Fibroblast of the conjunctiva (primary cell): ENCODE measurements at regions not wholly inside any gene's neighbourhood (a gene's known extent, or its start where the extent isn't known, plus 50 kb on each side); places are given as distances from the start of the nearest gene placed in this dataset.

Source experiments
- DNase-seq: peaks from one replicate; pipeline ENCODE4 v3.0.0-alpha.2; 2010; ENCODE audit warnings: low read depth

DNA sequence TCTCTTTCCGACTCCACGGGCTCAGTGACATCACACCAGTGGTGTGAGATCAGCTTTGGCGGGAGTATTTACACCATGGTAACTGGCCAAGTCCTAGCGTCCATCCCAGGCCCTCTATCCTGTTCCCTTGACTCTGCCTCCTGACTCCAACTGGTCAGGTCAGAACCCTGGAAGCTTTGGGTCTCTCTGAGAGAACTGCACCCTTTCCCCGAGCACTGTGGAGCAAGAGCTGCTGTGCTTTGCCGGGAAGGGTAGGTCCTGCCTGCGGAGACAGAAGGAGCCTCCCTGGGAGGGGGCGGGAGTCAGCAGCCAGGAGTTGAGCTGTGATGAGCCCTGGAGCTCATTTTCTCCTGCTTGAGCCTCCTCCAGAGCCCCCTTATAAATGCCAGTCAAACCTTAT lies 212.1 kb upstream of the TNRC6C start:
- no peak for DNase-seq

DNA sequence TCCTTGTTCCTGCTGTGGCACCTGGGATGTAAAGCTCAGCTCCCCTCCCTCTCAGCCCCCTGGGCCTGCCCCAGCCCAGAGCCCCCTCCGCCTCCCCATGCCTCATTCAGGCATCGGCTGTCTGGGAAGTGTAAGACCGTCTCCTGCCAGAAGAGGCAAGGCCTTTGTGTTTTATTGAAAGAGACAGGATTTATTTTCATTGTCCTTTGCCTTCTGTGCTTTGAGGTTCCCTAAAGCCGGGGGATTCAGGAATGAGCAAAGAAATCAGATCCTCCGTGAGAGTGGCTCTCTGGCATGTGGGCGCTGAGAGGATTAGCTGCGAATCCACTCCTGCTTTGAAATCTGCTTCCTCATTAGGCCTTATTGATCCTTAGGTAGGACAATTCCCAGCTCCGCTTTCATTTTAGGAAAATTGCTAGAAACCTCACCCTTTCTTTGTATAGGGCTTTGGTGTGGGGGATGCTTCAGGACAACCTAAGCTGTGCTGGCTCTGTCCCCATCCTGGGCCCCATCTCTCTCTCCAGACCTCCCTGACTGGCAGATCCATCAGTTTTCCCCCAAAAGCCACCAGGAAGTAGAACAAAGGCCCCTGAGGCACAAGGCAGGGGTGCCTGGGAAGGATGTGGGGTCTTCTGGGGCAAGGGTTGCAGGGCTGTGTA lies 211.5 kb upstream of the TNRC6C start:
- DNase-seq: no peak

DNA sequence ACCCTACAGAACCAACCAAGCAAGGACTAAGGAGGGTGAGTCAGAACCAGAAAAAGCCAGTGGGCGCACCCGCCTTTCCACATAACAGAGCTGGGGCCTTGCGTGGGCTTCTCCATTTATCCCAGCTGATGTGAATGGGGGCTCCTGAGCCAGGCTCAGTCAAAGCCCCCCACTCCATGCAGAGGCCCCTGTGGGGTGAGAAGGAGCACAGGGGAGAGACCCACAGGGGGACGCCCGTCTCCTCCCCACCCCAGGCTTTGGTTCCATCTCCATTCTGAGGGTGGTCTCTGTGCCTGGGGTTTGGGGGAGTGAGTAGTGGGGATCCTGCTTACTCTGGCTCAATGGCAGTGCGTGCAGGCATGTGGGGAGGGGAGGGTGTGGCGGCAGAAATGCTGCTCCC lies 210.1 kb upstream of the TNRC6C start:
- no peak for DNase-seq

DNA sequence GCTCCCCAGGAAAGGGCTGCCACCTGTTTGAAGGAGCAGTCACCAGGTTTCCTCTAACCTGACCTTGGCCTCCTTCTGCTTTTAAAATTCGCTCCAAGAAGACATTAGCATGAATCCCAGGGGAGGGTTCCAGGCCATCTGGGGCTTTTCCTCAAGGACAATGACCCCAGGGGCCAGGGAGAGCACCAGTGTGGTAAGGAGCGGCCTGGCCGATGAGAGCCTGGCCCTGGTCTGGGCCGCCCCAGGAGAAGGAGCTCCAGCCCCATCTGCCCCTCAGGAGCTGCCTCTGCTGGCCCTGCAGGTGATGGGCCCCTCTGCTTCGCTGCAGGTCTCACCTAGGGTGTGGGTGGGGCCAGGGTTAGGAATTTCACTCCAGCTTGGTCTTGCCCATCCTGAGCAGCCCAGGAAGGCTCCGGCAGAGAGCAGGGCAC lies 209.2 kb upstream of the TNRC6C start:
- DNase-seq: no peak

DNA sequence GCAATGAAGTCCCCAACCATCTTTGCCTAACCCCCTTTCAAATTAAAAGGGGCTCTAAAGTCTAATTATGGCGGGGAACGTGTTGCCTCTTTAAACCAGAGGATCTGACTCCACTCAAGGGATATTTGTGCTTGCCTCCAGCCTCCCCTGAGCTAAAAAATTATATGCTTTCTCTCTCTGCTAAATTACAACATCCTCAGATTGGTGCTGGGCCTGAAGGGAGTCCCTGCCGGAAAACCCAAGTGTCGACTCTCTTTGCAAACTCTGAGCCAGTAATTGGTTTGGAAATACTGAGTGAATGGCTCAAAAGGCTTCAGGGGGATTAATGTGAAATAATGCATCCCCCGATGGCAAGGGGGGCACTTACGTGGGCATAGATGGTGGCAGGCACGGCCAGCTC lies 208.5 kb upstream of the TNRC6C start:
- DNase-seq: no peak

DNA sequence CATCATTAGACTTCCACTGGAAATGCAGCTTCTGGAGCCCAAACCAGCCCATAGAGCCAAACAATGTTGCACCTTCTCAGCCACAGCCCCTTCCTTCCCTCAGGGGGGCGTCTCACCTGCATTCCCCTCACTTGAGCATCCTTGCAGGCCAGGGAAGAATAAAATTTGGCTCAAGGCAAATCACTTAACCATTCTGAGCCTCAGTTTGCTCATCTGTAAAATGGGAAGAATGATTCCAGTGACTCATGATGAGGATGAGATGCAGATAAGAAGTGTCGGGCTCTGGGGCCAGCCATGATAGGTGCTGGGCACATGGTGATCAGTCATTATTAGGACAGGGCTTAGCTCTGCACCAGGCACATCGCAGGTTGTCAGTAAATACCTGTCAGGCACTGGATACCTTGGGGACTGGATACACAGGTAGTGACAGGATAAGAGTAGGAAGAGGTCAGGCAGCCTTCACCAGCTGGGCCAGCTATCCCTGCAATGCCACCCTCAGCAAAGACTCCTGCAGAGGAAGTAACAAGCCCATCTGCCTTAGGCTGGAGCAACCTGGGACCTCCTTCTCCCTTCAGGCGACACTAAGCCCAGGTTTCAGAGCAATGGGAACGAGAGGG lies 208.0 kb upstream of the TNRC6C start:
- no peak for DNase-seq

DNA sequence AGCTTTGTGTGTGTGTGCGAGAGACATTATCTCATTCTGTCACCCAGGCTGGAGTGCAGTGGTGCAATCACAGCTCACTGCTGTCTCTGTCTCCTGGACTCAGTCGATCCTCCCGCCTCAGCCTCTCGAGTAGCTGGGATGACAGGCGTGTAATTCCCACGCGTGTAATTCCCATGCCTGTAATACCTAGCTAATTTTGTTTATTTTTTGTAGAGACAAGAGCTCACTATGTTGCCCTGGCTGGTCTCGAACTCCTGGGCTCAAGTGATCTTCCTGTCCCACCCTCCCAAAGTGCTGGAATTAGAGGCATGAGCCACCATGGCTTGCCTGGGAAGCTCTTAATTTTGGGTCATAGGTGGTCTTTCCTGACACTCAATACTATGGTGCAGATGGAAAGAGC lies 205.3 kb upstream of the TNRC6C start:
- DNase-seq: no peak

DNA sequence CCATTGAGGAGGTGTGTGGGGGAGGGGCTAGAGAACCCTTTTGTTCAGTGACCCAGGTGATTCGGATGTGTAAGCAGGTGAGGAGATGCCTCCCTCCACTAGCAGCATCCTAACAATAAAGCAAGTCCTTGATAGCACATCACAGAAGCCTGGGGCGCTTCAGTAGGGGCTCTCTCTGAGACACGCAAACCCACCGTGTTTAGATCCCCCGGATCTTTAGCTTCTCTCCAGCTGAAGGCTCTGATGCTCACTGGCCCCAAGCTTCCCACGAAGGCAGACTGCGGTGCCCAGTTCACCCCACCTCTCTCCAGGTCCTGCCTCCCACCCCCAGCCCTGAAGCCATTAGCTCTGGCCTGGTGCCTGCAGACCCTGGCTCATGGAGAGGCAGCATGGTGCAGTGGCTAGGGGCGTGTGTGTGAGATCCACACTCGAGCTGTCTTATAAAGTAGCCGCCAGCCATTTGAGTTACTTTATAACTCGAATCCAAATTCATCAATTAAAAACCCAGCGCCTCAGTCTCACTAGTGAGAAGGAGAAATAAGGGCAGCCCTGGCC lies 204.7 kb upstream of the TNRC6C start:
- DNase-seq: no peak

DNA sequence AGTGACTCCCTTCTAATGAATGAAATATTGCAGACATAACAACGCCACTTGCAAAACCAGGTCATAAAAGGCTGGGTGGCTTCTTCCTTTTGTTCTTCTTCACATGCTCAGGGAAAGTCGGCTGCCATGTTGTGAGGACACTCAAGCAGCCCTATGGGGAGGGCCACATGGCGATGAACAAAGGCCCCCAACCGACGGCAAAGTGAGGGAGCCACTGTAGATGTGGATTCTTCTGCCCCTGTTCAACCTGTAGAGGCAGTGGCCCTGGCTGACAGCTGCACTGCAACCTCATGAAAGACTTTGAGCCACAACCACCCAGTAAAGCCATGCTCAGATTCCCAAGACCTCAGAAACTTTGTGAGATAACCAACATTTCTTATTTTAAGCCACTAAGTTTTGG lies 203.5 kb upstream of the TNRC6C start:
- DNase-seq: no peak

DNA sequence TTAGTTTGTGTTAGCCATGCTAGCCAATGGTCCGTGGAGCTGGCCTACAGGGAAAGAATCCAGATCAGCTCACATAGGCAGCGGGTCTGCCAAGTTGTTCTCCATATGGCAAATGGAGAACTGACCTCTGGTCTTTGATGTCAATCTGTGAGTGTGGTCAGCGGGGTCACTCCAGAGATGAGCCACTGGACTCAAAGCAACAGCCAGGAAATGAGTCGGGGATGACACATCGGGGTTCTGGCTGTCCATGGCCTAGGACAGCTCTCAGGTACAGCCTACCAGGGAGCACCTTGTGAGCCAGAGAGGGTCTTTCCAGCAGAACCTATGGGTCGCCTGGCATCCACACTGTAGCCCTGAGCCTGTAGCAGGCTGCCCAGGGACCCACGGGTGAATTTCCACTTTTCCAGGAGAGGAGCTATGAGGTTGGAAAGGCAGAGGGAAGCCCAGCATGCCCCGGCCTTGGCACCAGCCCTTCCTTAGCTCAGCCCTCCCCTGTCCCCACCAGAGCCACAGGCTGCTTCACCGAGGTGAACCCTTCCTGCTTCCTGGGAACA lies 203.0 kb upstream of the TNRC6C start:
- no peak for DNase-seq

DNA sequence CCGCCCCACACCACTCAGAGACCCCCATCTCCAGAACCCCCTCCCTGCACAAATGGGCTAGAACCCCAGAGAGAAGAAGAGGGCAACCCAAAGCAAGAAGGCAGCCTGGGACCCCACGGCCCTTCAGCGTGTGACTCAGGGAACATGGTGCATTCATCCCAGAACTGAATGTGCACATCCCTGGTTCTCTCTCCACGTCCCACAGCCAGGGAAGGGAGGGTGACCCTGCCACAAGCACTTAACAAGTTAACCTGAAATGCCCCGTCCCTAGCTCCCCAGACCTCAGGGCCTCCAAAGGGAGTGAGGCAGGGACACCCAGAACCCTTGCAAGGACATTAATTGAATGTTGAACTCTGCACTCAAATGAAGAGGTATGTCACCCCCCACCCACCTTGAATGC lies 202.5 kb upstream of the TNRC6C start:
- DNase-seq: no peak

DNA sequence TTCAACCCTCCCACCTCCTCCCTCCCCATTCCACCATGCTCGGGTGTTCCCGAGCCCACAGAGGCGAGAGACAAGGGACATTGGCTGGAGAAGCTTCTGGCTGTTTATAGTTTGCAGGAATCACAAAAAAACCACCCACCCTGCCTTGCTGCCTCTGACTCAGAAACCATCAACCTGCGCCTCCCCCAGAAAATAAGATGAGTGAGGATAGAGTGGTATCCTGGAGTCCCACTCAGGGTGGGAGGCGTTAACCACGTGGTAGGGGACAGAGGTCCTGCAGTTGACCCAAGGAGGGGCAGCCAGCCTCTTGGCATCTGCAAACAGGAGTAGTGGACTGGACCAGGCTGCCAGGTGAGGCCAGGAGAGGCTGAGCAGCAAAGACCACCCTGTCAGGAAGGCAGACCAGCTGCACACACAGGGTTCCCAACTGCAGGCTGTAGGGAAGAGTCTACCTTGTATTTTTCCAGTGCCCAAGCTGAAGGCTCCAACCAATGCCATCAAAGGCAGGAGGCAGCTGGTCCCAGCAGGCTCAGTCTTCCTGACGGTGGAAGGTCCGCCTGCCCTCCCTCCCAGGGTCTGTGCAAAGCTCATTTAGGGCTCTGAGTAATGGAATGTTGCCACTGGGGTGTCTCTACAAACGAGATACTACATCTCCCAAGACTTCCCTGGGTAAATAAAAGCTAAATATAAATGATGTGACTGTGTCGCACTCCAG lies 201.5 kb upstream of the TNRC6C start:
- no peak for DNase-seq

DNA sequence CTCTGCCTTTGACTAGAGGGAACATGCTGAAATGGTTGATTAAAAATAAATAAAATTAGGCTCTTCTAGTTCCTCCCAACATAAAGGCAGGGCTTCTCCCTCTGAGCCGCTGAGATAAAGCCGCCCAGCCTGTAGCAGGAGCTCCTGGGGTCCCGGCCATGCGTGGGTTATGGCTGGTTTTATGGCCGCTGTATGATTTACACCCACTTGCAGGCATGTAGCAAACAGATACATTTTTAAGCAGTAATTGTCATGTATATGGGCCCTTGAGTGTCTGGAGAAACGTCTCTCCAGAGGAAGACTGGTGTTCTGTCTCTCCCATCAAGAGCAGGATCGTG lies 201.0 kb upstream of the TNRC6C start:
- no peak for DNase-seq

DNA sequence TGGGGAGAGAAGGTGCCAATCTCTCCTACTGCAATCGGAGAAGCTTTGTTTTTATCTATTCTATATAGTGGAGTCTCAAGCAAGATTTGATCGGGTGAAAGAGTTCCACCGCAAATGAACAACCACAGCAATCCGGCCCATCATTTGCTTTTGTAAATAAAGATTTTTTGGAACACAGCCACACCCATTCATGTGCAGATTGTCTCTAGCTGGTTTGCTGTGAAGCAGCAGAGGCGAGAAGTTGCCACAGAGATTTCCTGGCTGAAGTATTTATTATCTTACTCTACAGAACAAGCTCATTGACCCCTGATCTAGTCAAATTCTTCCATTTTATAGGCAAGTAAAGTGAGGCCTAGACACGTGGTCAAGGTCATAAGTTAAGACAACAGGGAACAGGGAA lies 195.5 kb upstream of the TNRC6C start:
- no peak for DNase-seq

DNA sequence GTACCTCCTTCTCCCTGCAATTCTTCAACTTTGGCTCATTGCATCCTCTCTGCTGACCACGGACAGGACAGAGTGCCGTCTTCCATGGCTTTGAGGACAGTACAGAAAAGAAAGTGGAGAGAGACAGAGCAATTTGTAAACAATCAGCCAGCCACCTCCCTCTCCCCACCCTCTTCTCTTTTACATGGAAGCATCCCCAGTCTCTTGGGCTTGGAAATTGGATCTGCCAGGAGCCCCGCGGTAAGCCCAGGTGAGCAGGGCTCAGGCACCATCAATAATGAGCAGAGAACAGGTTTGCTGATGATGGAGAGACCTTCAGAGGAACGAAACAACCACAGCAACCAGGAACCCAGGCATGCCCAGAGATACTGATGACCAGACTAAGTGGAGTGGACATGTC lies 194.9 kb upstream of the TNRC6C start:
- no peak for DNase-seq

DNA sequence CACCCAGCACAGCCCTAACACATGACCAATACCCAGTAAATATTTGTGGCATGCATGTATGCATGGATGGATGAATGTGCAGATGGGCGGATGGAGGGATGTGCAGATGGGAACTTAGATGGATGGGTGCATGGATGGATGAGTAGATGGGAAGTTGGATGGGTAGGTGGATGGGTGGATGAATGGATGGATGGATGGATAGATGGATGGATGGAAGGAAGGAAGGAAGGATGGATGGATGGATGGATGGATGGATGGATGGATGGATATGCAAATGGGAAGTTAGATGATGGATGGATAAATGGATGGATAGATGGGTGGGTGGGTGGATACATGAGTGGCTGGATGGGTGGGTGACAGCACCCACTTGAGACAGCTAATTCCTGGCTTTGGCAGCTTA lies 193.2 kb upstream of the TNRC6C start:
- DNase-seq: no peak

DNA sequence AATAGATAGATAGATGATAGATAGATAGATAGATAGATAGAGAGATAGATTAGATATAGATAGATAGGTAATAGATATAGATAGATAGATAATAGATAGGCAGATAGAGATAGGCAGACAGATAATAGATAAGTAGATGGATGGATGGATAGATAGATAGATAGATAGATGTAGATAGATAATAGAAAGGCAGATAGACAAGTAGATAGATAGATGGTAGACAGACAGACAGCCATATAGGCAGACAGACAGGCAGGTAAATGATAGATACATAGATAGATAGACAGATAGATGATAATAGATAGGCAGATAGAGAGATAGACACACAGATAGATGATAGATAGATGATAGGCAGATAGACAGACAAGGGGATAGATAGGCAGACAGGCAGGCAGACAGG lies 191.4 kb upstream of the TNRC6C start:
- no peak for DNase-seq

DNA sequence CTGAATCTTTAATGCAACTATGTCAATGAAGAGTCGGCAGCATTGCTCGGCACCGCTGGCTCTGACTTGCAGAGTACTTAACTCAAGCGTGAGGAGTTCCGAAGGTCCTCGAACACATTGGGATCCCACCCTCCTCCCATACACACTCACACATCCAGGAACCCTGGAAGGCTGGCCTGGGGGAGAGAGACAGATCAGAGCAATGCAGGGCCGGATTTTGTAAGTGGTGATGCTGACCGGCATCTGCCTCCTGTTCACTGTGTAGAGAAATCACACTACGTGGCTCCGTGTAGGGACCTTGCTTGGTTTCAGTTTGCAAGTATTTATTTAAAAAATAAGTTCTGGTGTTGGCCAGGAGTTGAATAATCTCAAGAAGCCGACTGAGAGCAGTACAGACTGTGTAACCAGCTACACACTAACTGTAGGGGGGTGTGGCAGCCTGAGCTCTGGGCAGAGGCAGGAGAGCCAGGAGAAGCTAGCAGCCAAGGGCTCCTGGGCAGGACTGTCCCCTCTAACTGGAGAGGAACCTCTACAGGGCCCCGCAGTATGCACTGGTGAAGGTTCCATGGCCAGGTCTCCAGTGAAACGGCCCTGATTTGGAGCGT lies 190.2 kb upstream of the TNRC6C start:
- no peak for DNase-seq

DNA sequence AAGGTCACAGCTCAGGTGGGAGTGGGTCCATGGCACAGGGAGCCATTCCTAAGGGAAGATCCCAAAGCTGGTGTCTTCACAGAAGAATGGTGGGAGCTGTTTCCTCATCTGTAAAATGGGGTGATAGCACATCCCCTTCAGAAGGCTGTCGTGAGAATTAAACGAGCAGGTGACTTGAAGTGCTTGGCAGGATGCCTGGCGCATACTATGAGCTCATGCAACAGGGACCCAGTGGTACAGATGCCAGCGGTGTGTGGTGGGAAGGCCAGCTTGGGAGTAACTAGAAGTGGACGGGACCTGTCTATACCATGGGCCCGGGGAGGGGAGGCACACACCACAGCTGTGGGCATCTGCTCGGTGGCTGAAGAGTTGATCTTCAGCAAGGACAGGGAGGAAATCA lies 189.3 kb upstream of the TNRC6C start:
- no peak for DNase-seq

DNA sequence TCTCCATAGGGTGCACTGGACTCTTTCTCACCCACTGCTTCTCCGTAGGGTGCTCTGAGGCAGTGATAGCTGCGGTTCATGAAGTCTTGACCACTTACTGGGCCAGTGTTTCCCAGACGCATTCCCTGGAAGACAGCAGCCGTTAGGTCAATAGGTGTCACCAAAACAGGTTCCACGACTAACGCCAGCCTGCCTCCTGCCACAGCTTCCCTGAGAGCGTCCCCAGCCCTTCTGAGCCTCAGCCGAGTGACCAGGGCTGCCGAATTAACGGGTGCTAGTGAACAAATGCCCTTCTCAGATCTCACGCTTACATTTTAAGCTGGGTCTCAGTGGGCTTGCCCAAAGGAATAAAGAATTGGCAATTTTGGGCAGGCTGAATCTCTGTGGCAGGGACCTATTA lies 188.7 kb upstream of the TNRC6C start:
- DNase-seq: no peak

DNA sequence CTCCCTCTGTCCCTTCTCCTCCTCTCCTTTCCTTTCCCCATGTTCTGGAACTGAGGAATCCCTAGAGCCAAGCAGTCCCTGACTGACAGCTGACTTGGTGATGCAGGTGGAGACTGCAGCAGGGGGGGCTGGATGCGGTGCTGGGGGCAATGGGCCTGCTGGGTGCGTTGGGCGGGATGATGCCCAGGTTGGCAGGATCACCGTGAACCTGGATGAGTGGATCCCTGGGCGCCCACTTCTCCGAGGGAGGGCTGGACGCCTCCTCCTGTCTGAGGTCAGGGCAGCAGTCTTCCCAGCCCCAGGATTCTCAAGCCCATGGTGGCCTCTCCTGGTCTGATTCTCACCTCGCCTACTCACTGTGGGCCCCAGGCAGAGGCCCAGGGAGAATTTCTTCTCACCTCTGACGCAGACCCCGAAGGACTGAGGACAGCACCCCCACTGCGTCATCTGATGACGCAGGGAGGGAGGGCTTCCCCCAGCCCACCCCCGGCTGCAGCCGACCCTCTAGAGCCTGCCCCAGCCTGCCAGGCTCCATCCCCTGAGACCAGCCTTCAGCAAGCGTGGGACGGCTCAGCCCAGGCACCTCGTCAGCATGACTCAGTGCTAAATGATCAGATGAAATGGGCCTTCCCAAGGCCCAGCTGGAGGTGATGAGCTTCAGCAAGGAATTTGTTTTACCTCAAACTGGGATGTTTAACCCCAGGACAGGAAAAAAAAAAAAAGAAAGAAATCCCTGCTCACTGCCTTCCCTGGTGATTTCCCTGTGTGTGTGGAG lies 188.0 kb upstream of the TNRC6C start:
- DNase-seq: no peak

DNA sequence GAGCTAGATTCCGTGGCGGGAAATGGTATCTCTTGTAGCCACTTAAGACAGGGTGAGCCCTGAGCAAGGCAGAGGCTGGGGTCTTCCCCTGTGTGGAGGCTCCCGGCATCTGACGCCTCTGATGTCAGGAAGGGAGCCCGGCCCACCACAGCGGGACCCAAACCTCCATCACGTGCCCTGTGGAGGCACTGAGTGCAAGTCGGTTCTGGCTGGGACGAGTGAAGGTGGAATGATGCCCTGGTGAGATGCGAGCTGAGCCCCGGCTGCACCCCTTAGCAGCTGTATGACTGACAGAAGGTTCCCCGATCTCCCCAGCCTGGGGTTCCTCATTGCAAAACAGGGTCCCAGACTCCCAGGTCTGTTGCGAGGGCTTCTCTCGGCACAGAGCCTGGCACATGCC lies 187.4 kb upstream of the TNRC6C start:
- no peak for DNase-seq
